ENCODE measurements at regions not wholly inside any gene's neighbourhood (a gene's known extent, or its start where the extent isn't known, plus 50 kb on each side); places are given as distances from the start of the nearest gene placed in this dataset.

DNA sequence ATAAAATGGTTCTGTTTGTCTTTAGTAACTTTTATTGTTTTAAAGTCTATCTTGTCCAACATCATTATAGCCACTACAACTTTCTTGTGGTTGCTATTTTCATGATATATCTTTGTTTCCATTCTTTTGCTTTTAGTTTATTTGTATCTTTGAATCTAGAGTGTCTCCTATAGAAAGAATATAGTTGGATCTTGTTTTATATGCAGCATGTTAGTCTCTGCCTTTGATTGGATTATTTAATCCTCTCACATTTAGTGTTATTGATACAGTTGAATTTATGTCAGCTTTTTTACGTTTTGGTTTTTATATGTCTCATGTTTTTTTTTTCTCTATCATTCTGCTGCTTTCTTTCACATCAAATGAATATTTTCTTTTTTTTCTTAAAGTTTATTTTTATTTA lies 98.1 kb downstream of the VSIG4 start:
- ATAC-seq (ENCODE audit: insufficient read depth, low read depth) (no peak), DNase-seq (no peak)
- no peak overlapping the region for H2AFZ ChIP-seq (ENCODE audit: low read depth, low read length)
- H3K27ac ChIP-seq (ENCODE audit: low read length) = no peak overlapping the region
- H3K27me3 ChIP-seq (ENCODE audit: insufficient read depth, low read length, poor library complexity) = no peaks in the 10 kb centered on the region
- H3K4me2 ChIP-seq (ENCODE audit: insufficient read depth, low read length) = no peak overlapping the region
- no peaks in the 10 kb centered on the region for H3K79me2 ChIP-seq (ENCODE audit: insufficient read depth, low read length)
- no peak overlapping the region for H3K9ac ChIP-seq (ENCODE audit: low read depth, low read length)
- H4K20me1 ChIP-seq (ENCODE audit: insufficient read depth, low read length) = no peaks in the 10 kb centered on the region
- H3K4me3 ChIP-seq (ENCODE audit: low read depth in 1 of 2, low read length in 2 of 2) = no peak overlapping the region
- H3K36me3 ChIP-seq (ENCODE audit: insufficient read depth, low read length) = no peaks in the 10 kb centered on the region
- TF ChIP-seq EZH2 (IDR thresholded peaks at IDR 0.05; ENCODE audit: borderline replicate concordance, low read depth, low read length, severe bottlenecking) = no peak
- TF ChIP-seq, protein P1, sequence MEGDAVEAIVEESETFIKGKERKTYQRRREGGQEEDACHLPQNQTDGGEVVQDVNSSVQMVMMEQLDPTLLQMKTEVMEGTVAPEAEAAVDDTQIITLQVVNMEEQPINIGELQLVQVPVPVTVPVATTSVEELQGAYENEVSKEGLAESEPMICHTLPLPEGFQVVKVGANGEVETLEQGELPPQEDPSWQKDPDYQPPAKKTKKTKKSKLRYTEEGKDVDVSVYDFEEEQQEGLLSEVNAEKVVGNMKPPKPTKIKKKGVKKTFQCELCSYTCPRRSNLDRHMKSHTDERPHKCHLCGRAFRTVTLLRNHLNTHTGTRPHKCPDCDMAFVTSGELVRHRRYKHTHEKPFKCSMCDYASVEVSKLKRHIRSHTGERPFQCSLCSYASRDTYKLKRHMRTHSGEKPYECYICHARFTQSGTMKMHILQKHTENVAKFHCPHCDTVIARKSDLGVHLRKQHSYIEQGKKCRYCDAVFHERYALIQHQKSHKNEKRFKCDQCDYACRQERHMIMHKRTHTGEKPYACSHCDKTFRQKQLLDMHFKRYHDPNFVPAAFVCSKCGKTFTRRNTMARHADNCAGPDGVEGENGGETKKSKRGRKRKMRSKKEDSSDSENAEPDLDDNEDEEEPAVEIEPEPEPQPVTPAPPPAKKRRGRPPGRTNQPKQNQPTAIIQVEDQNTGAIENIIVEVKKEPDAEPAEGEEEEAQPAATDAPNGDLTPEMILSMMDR (IDR thresholded peaks at IDR 0.05; ENCODE audit: borderline replicate concordance, extremely low read depth, low read length, poor library complexity, severe bottlenecking) = no peak
- peaks cover 7% of the 10 kb centered on the region for H3K4me1 ChIP-seq (ENCODE audit: insufficient read depth, low read length)
- H3K9me3 ChIP-seq (ENCODE audit: insufficient read depth, low read length, severe bottlenecking) = no peaks in the 10 kb centered on the region

DNA sequence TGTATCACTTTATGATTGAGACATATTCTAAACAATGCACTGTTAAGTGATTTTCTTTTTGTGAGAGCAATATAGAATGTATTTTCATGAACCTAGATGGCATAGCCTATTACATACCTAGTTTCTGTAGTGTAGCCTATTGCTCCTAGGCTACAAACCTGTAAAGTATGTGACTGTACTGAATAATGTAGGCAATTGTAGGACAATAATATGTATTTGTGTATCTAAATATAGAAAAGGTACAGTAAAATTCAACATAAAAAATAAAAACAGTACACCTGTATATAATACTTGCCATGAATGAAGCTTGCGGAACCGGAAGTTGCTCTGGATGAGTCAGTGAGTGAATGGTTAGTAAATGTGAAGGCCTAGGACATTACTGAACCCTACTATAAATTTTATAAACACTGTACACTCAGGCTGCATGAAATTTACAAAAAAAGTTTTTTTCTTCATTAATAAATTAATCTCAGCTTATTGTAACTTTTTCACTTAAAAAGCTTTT lies 106.7 kb downstream of the VSIG4 start:
- no peak overlapping the region for H3K4me2 ChIP-seq (ENCODE audit: insufficient read depth, low read length)
- H3K27ac ChIP-seq (ENCODE audit: low read length) = no peak overlapping the region
- H3K36me3 ChIP-seq (ENCODE audit: insufficient read depth, low read length) = no peaks in the 10 kb centered on the region
- no peak overlapping the region for H3K4me3 ChIP-seq (ENCODE audit: low read depth in 1 of 2, low read length in 2 of 2)
- H3K9me3 ChIP-seq (ENCODE audit: insufficient read depth, low read length, severe bottlenecking) = peaks cover 8% of the 10 kb centered on the region
- no peaks in the 10 kb centered on the region for H4K20me1 ChIP-seq (ENCODE audit: insufficient read depth, low read length)
- no peaks in the 10 kb centered on the region for H3K4me1 ChIP-seq (ENCODE audit: insufficient read depth, low read length)
- H3K79me2 ChIP-seq (ENCODE audit: insufficient read depth, low read length) = no peaks in the 10 kb centered on the region
- H3K27me3 ChIP-seq (ENCODE audit: insufficient read depth, low read length, poor library complexity) = no peaks in the 10 kb centered on the region
- H2AFZ ChIP-seq (ENCODE audit: low read depth, low read length) = no peak overlapping the region
- H3K9ac ChIP-seq (ENCODE audit: low read depth, low read length) = no peak overlapping the region
- no peak for ATAC-seq (ENCODE audit: insufficient read depth, low read depth)
- TF ChIP-seq, protein P1 (IDR thresholded peaks at IDR 0.05; ENCODE audit: borderline replicate concordance, extremely low read depth, low read length, poor library complexity, severe bottlenecking) = no peak
- TF ChIP-seq EZH2 (IDR thresholded peaks at IDR 0.05; ENCODE audit: borderline replicate concordance, low read depth, low read length, severe bottlenecking) = no peak
- DNase-seq = no peak

GRCh38 chrX:65932173-65933084 lies 107.5 kb downstream of the VSIG4 start:
- DNase-seq (no peak), ATAC-seq (ENCODE audit: insufficient read depth, low read depth) (no peak)
- H4K20me1 ChIP-seq (ENCODE audit: insufficient read depth, low read length) = no peaks in the 10 kb centered on the region

More at GRCh38 chrX:65932173-65933084, 107.5 kb downstream of the VSIG4 start:
- Histone ChIP-seq H3K27me3 (ENCODE audit: insufficient read depth, low read length, poor library complexity) (no peaks in the 10 kb centered on the region), H2AFZ (ENCODE audit: low read depth, low read length) (no peak overlapping the region), H3K9ac (ENCODE audit: low read depth, low read length) (no peak overlapping the region), H3K27ac (ENCODE audit: low read length) (no peak overlapping the region), H3K36me3 (ENCODE audit: insufficient read depth, low read length) (no peaks in the 10 kb centered on the region), H3K9me3 (ENCODE audit: insufficient read depth, low read length, severe bottlenecking) (peaks cover 8% of the 10 kb centered on the region), H3K79me2 (ENCODE audit: insufficient read depth, low read length) (no peaks in the 10 kb centered on the region), H3K4me3 (ENCODE audit: low read depth in 1 of 2, low read length in 2 of 2) (no peak overlapping the region), H3K4me2 (ENCODE audit: insufficient read depth, low read length) (no peak overlapping the region), H3K4me1 (ENCODE audit: insufficient read depth, low read length) (peaks cover under 1% of the 10 kb centered on the region)
- TF ChIP-seq EZH2 (IDR thresholded peaks at IDR 0.05; ENCODE audit: borderline replicate concordance, low read depth, low read length, severe bottlenecking) = no peak
- TF ChIP-seq, protein P1 (IDR thresholded peaks at IDR 0.05; ENCODE audit: borderline replicate concordance, extremely low read depth, low read length, poor library complexity, severe bottlenecking) = no peak
